ENCODE measurements at regions not wholly inside any gene's neighbourhood (a gene's known extent, or its start where the extent isn't known, plus 50 kb on each side); places are given as distances from the start of the nearest gene placed in this dataset.
"Not testable (repeated sequence)": the region's sequence is repeated elsewhere in the genome, so short reads cannot be mapped to it uniquely, and the experiment has no call there.

- DNase-seq (ENCODE audit: low read depth in 3 of 3): no peak
These were observed 608.9 kb downstream of the C6orf118 start for GRCh38 chr6:164700497-164700896.

- no peak for DNase-seq (ENCODE audit: low read depth in 3 of 3)
These were observed 613.5 kb downstream of the C6orf118 start for GRCh38 chr6:164695896-164696295.

GRCh38 chr6:164694386-164694785, 615.0 kb downstream of the C6orf118 start:
- no peak for DNase-seq (ENCODE audit: low read depth in 3 of 3)

GRCh38 chr6:164693944-164694343, 615.5 kb downstream of the C6orf118 start:
- no peak for DNase-seq (ENCODE audit: low read depth in 3 of 3)

GRCh38 chr6:164692772-164693510, 616.5 kb downstream of the C6orf118 start:
- DNase-seq (ENCODE audit: low read depth in 3 of 3): no peak

GRCh38 chr6:164690702-164691500, 618.5 kb downstream of the C6orf118 start:
- DNase-seq (ENCODE audit: low read depth in 3 of 3): no peak

GRCh38 chr6:164690241-164690640, 619.2 kb downstream of the C6orf118 start:
- DNase-seq (ENCODE audit: low read depth in 3 of 3): no peak

- no peak for DNase-seq (ENCODE audit: low read depth in 3 of 3)
These were observed 644.1 kb downstream of the C6orf118 start for GRCh38 chr6:164665328-164665727.

GRCh38 chr6:164663634-164664033, 645.8 kb downstream of the C6orf118 start:
- no peak for DNase-seq (ENCODE audit: low read depth in 3 of 3)

GRCh38 chr6:164661716-164662115, 647.7 kb downstream of the C6orf118 start:
- DNase-seq (ENCODE audit: low read depth in 3 of 3): no peak

GRCh38 chr6:164660781-164661180, 648.6 kb downstream of the C6orf118 start:
- DNase-seq (ENCODE audit: low read depth in 3 of 3): no peak

- no peak for DNase-seq (ENCODE audit: low read depth in 3 of 3)
These were observed 668.4 kb downstream of the C6orf118 start for GRCh38 chr6:164640956-164641355.

- no peak for DNase-seq (ENCODE audit: low read depth in 3 of 3)
These were observed 681.0 kb downstream of the C6orf118 start for GRCh38 chr6:164628302-164628931.

GRCh38 chr6:164616917-164617524, 692.4 kb downstream of the C6orf118 start:
- DNase-seq (ENCODE audit: low read depth in 3 of 3): no peak

GRCh38 chr6:164612751-164613150, 696.7 kb downstream of the C6orf118 start:
- no peak for DNase-seq (ENCODE audit: low read depth in 3 of 3)

GRCh38 chr6:164610859-164611258, 698.5 kb downstream of the C6orf118 start:
- not testable (repeated sequence) for DNase-seq (ENCODE audit: low read depth in 3 of 3)

GRCh38 chr6:164602415-164602814, 707.0 kb downstream of the C6orf118 start:
- not testable (repeated sequence) for DNase-seq (ENCODE audit: low read depth in 3 of 3)

GRCh38 chr6:164581563-164581962, 727.8 kb downstream of the C6orf118 start:
- DNase-seq (ENCODE audit: low read depth in 3 of 3): no peak

GRCh38 chr6:164579035-164579434, 730.4 kb downstream of the C6orf118 start:
- no peak for DNase-seq (ENCODE audit: low read depth in 3 of 3)

GRCh38 chr6:164578616-164579015, 730.8 kb downstream of the C6orf118 start:
- no peak for DNase-seq (ENCODE audit: low read depth in 3 of 3)

- no peak for DNase-seq (ENCODE audit: low read depth in 3 of 3)
These were observed 738.6 kb downstream of the C6orf118 start for GRCh38 chr6:164570801-164571200.

GRCh38 chr6:164569509-164569908, 739.9 kb downstream of the C6orf118 start:
- no peak for DNase-seq (ENCODE audit: low read depth in 3 of 3)

Measured in stimulated activated CD4-positive, alpha-beta T cell treated with anti-CD3 and anti-CD28 coated beads, TNF-alpha, amount 100 ng/mL, for 24 hours (primary cell).